ENCODE measurements at regions not wholly inside any gene's neighbourhood (a gene's known extent, or its start where the extent isn't known, plus 50 kb on each side); places are given as distances from the start of the nearest gene placed in this dataset.

DNA sequence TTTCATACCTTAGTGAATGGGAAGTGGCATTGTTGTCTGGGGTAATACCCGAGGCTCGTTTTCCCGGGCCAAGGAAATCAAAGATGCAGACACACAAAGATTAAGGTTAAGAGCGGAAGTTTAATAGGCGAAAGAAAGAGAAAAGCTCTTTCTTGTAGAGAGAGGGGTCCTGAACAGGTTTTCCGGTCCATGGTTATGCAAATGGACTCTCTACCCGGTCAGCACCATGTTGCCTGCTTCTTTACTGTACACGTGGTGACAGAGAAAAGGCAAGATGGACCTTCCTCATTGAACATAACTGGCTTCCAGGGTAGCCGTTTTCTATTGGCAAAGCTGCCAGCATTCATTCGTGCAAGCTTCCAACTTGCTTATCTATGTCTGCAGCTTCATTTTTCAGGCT is 2063.5 kb downstream of the SUCLG1 start:
- Histone ChIP-seq H3K4me3 (ENCODE audit: control insufficient read depth in 2 of 3, extremely low read depth in 1 of 3, insufficient read depth in 2 of 3, low read depth in 1 of 3, low read length in 3 of 3) (no peak overlapping the region), H2AFZ (ENCODE audit: control insufficient read depth, low read length) (no peak overlapping the region), H4K20me1 (ENCODE audit: control insufficient read depth, extremely low read depth, insufficient read depth, low read length) (no peaks in the 10 kb centered on the region), H3K4me2 (ENCODE audit: control insufficient read depth, extremely low read depth, insufficient read depth, low read depth, low read length) (no peak overlapping the region), H3K27me3 (ENCODE audit: control insufficient read depth, extremely low read depth, insufficient read depth, low read length) (no peaks in the 10 kb centered on the region), H3K4me1 (ENCODE audit: control insufficient read depth, extremely low read depth, insufficient read depth, low read length) (no peaks in the 10 kb centered on the region), H3K36me3 (ENCODE audit: control insufficient read depth in 2 of 2, extremely low read depth in 1 of 2, insufficient read depth in 2 of 2, low read length in 2 of 2) (no peaks in the 10 kb centered on the region), H3K9me3 (ENCODE audit: control insufficient read depth, low read depth, low read length) (no peaks in the 10 kb centered on the region), H3K79me2 (ENCODE audit: control insufficient read depth, insufficient read depth, low read length) (no peaks in the 10 kb centered on the region), H3K9ac (ENCODE audit: control insufficient read depth, extremely low read depth, insufficient read depth, low read length) (no peak overlapping the region), H3K9me1 (ENCODE audit: control insufficient read depth, extremely low read depth, insufficient read depth, low read length) (no peaks in the 10 kb centered on the region), H3K27ac (ENCODE audit: control insufficient read depth, insufficient read depth, low read length) (no peak overlapping the region)
- TF ChIP-seq, protein P1, sequence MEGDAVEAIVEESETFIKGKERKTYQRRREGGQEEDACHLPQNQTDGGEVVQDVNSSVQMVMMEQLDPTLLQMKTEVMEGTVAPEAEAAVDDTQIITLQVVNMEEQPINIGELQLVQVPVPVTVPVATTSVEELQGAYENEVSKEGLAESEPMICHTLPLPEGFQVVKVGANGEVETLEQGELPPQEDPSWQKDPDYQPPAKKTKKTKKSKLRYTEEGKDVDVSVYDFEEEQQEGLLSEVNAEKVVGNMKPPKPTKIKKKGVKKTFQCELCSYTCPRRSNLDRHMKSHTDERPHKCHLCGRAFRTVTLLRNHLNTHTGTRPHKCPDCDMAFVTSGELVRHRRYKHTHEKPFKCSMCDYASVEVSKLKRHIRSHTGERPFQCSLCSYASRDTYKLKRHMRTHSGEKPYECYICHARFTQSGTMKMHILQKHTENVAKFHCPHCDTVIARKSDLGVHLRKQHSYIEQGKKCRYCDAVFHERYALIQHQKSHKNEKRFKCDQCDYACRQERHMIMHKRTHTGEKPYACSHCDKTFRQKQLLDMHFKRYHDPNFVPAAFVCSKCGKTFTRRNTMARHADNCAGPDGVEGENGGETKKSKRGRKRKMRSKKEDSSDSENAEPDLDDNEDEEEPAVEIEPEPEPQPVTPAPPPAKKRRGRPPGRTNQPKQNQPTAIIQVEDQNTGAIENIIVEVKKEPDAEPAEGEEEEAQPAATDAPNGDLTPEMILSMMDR (optimal IDR thresholded peaks at IDR 0.05 in 1 of 3, IDR thresholded peaks at IDR 0.05 in 1 of 3, conservative IDR thresholded peaks at IDR 0.05 in 1 of 3; ENCODE audit: extremely low read depth in 1 of 3, insufficient read depth in 2 of 3, low read length in 3 of 3): no peak
- no peak for TF ChIP-seq EZH2 (IDR thresholded peaks at IDR 0.05; ENCODE audit: low read length)
- DNase-seq (ENCODE audit: low read depth, low spot score) (no peak), FAIRE-seq (no peak)
- dilution Hi-C loops (cut with MboI; ENCODE audit: extremely low pct_ligation_motif_present, low sequenced_read_pairs): no loop called here

DNA sequence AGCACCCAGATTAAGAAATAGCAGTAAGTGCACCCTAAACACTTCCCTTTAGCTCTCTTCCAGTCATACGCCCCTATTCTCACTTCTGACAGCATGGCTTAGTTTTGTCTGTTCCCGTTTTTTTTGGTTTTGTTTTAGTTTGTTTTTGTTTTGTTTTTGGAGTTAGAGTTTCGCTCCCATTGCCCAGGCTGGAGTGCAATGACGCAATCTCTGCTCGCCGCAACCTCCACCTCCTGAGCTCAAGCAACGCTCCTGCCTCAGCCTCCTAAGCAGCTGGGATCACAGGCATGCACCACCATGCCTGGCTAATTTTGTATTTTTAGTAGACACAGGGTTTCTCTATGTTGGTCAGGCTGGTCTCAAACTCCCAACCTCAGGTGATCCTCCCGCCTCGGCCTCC is 2067.7 kb downstream of the SUCLG1 start:
- dilution Hi-C loops (cut with MboI; ENCODE audit: extremely low pct_ligation_motif_present, low sequenced_read_pairs): no loop called here
- Histone ChIP-seq H3K4me2 (ENCODE audit: control insufficient read depth, extremely low read depth, insufficient read depth, low read depth, low read length) (no peak overlapping the region), H2AFZ (ENCODE audit: control insufficient read depth, low read length) (no peak overlapping the region), H3K27ac (ENCODE audit: control insufficient read depth, insufficient read depth, low read length) (no peak overlapping the region), H3K9ac (ENCODE audit: control insufficient read depth, extremely low read depth, insufficient read depth, low read length) (no peak overlapping the region), H3K4me1 (ENCODE audit: control insufficient read depth, extremely low read depth, insufficient read depth, low read length) (no peaks in the 10 kb centered on the region), H3K27me3 (ENCODE audit: control insufficient read depth, extremely low read depth, insufficient read depth, low read length) (no peaks in the 10 kb centered on the region), H4K20me1 (ENCODE audit: control insufficient read depth, extremely low read depth, insufficient read depth, low read length) (no peaks in the 10 kb centered on the region), H3K9me1 (ENCODE audit: control insufficient read depth, extremely low read depth, insufficient read depth, low read length) (no peaks in the 10 kb centered on the region), H3K4me3 (ENCODE audit: control insufficient read depth in 2 of 3, extremely low read depth in 1 of 3, insufficient read depth in 2 of 3, low read depth in 1 of 3, low read length in 3 of 3) (no peak overlapping the region), H3K36me3 (ENCODE audit: control insufficient read depth in 2 of 2, extremely low read depth in 1 of 2, insufficient read depth in 2 of 2, low read length in 2 of 2) (no peaks in the 10 kb centered on the region), H3K9me3 (ENCODE audit: control insufficient read depth, low read depth, low read length) (no peaks in the 10 kb centered on the region), H3K79me2 (ENCODE audit: control insufficient read depth, insufficient read depth, low read length) (no peaks in the 10 kb centered on the region)
- FAIRE-seq (no peak), DNase-seq (ENCODE audit: low read depth, low spot score) (no peak)
- TF ChIP-seq EZH2 (IDR thresholded peaks at IDR 0.05; ENCODE audit: low read length): no peak
- TF ChIP-seq, protein P1 (optimal IDR thresholded peaks at IDR 0.05 in 1 of 3, IDR thresholded peaks at IDR 0.05 in 1 of 3, conservative IDR thresholded peaks at IDR 0.05 in 1 of 3; ENCODE audit: extremely low read depth in 1 of 3, insufficient read depth in 2 of 3, low read length in 3 of 3): no peak
